ENCODE measurements at regions not wholly inside any gene's neighbourhood (a gene's known extent, or its start where the extent isn't known, plus 50 kb on each side); places are given as distances from the start of the nearest gene placed in this dataset.

DNA sequence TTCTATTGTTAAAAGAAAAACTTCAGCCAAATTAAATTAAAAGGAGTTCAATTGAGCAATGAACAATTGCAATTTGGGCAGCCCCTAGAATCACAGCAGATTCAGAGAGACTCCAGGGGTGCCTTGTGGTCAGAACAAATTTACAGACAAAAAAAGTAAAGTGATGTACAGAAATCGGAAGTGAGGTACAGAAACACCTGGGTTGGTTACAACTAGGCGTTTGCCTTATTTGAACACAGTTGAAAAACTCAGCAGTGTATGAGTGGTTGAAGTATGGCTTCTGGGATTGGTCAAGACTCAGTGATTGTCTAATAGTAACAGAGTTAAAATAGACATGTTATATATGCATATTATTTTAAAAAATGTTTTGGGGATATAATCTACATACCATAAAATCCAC is 98.5 kb upstream of the ZSWIM2 start:
- no peak for TF ChIP-seq CTCF (conservative IDR thresholded peaks at IDR 0.05; ENCODE audit: low read length)
- H3K4me3 ChIP-seq (ENCODE audit: low read length) = no peak overlapping the region
- DNase-seq (ENCODE audit: low read depth) = no peak

- no peak for DNase-seq (ENCODE audit: low read depth)
- no peak for TF ChIP-seq CTCF (conservative IDR thresholded peaks at IDR 0.05; ENCODE audit: low read length)
- no peak overlapping the region for H3K4me3 ChIP-seq (ENCODE audit: low read length)
Observed at GRCh38 chr2:186946896-186947467, 98.0 kb upstream of the ZSWIM2 start.

- DNase-seq (ENCODE audit: low read depth) = no peak
- no peak for TF ChIP-seq CTCF (conservative IDR thresholded peaks at IDR 0.05; ENCODE audit: low read length)
- no peak overlapping the region for H3K4me3 ChIP-seq (ENCODE audit: low read length)
Observed at GRCh38 chr2:186941853-186942252, 92.9 kb upstream of the ZSWIM2 start.

- TF ChIP-seq CTCF (conservative IDR thresholded peaks at IDR 0.05; ENCODE audit: low read length) = no peak
- H3K4me3 ChIP-seq (ENCODE audit: low read length) = no peak overlapping the region
- no peak for DNase-seq (ENCODE audit: low read depth)
Observed at GRCh38 chr2:186940463-186940862, 91.5 kb upstream of the ZSWIM2 start.

DNA sequence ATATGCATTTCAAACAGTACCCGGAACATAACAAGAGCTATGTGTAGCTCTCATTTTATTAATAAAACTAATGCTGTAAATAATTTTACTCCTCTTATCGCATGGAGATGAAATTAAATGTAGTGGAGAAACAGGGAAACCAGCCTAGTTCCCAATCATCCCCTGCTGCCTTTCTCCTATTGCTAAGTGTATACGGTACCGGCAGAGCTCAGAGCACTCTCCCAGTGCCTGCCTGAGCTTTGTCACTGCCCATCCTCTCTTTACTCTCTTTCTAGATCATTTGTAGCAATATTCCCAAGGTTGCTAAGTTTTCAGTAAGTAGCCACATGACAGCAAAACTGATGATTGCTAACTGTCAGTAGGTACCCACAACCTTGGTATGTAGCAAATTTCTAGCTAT is 85.5 kb upstream of the ZSWIM2 start:
- no peak overlapping the region for H3K4me3 ChIP-seq (ENCODE audit: low read length)
- no peak for TF ChIP-seq CTCF (conservative IDR thresholded peaks at IDR 0.05; ENCODE audit: low read length)
- no peak for DNase-seq (ENCODE audit: low read depth)

DNA sequence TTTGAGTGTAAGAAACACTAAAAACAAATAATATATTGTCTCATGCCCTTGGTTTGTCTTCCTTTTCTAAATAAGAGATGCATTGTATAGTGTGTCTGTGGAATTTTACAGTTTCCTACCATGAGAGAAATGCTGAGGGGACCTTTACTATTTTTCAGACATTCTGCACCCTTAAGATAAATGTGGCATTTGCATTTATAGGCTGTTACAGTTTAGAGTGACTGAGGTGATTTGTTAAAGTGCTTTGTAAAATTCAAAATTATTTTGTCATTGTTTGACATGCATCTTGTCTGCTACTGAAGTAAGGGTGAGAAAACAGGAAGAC is 78.9 kb upstream of the ZSWIM2 start:
- no peak overlapping the region for H3K4me3 ChIP-seq (ENCODE audit: low read length)
- DNase-seq (ENCODE audit: low read depth) = no peak
- TF ChIP-seq CTCF (conservative IDR thresholded peaks at IDR 0.05; ENCODE audit: low read length) = no peak

DNA sequence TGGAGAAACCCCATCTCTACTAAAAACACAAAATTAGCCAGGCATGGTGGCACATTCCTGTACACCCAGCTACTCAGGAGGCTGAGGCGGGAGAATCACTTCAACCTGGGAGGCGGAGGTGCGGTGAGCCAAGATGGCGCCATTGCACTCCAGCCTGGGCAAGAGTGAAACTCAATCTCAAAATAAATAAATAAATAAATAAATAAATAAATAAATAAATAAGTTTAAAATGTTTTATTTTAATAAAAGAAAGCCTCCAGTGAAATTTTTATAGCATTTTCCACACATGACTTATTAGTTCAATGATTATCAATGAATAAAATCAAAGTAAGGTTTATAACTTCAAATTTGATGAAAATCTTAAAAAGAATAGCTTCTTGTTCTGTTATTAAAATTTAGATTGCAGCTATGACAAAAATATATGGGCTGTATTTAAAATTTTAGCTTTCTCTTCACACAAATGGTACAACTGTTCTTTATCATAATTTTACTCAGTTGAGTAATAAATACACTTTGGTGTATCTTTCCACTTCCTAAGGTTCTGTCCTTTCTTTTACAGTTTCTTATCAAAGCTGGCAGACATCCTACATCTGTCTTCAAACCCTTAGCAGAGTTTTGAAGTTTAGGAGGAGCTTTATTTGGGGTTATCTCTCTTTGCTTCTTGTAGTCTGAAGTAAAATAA is 78.4 kb upstream of the ZSWIM2 start:
- no peak overlapping the region for H3K4me3 ChIP-seq (ENCODE audit: low read length)
- TF ChIP-seq CTCF (conservative IDR thresholded peaks at IDR 0.05; ENCODE audit: low read length) = no peak
- DNase-seq (ENCODE audit: low read depth) = no peak

Measured in AG10803 (cell line).